ENCODE measurements at regions not wholly inside any gene's neighbourhood (a gene's known extent, or its start where the extent isn't known, plus 50 kb on each side); places are given as distances from the start of the nearest gene placed in this dataset.

DNA sequence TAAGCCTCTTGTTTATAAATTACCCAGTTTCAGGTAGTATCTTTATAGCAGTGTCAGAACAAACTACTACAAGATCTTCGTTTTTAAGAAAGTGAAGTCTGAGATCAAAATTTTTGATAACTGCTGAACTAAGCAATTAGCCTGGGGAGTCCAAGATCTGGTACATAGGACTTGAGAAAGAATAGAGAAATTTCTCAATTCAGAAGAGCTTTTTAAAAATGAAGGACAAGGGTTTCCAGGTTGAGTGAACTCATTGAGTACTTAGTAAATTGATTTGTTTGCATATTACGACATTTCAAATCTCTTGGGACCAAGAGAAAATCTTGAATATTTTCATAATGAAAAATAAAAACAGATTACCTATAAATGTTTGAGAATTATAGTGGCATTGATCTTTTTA lies 386.6 kb upstream of the THRB start:
- DNase-seq, result no peak

DNA sequence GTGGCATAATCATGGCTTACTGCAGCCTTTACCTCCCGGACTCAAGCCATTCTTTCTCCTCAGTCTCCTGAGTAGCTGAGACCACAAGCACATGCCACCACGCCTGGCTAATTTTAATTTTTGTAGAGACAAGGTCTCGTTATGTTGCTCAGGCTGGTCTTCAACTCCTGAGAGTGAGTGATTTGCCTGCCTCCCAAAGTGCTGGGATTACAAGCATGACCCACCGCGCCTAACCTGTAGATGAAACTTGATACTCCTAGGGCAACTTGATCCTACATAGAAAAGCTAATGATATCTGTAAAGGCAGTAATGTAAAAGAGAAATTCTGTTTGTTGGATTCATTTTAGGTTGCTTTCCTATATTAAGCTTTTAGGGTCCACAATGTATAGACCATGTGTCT lies 391.9 kb upstream of the THRB start:
- H3K27ac ChIP-seq, result no peak overlapping the region
- no peaks in the 10 kb centered on the region; the same call in 1 of the 2 replicates for H3K4me1 ChIP-seq
- DNase-seq, result peak in 1 of 2 experiments; percentile 11
- H3K27me3 ChIP-seq, result no peaks in the 10 kb centered on the region; the same call in 1 of the 2 replicates
- no peaks in the 10 kb centered on the region for H3K36me3 ChIP-seq
- H3K4me3 ChIP-seq, result no peak overlapping the region
- H3K9me3 ChIP-seq (replicated peaks), result no peaks in the 10 kb centered on the region

More for the DNA sequence above, 386.6 kb upstream of the THRB start:
- H3K36me3 ChIP-seq, result no peaks in the 10 kb centered on the region
- H3K27me3 ChIP-seq, result no peaks in the 10 kb centered on the region
- H3K4me3 ChIP-seq, result no peak overlapping the region
- no peak overlapping the region for H3K27ac ChIP-seq
- no peaks in the 10 kb centered on the region for H3K9me3 ChIP-seq (replicated peaks)
- no peaks in the 10 kb centered on the region for H3K4me1 ChIP-seq

DNA sequence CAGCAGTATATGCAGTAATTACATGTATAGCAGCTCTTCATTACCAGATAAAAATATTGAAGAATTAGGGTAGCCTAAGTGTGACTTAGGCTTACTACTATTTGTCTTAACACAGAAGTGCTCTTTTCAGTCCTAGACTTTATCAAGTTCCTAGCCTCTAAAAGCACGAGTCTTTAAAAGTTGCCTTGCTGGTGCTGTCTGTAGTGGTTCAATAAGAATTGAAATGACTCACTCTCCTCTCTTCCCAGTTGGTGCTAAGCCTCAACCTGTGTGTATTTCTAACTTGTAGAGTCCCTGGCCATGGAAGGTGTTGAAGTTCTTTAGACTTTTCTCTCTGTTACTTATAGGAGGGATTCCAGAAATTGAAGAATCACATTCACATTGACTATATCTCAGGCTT lies 395.4 kb upstream of the THRB start:
- Histone ChIP-seq H3K4me3 (no peak overlapping the region), H3K36me3 (no peaks in the 10 kb centered on the region)
- DNase-seq, result no peak

GRCh38 chr3:24899373-24899772 lies 404.7 kb upstream of the THRB start:
- Histone ChIP-seq H3K9me3 (replicated peaks) (no peaks in the 10 kb centered on the region), H3K27ac (no peak overlapping the region), H3K4me1 (no peaks in the 10 kb centered on the region), H3K36me3 (no peaks in the 10 kb centered on the region), H3K27me3 (no peaks in the 10 kb centered on the region), H3K4me3 (no peak overlapping the region)
- DNase-seq, result no peak

More for the DNA sequence above, 395.4 kb upstream of the THRB start:
- Histone ChIP-seq H3K9me3 (replicated peaks) (no peaks in the 10 kb centered on the region), H3K27ac (no peak overlapping the region), H3K27me3 (no peaks in the 10 kb centered on the region; the same call in 1 of the 2 replicates), H3K4me1 (no peaks in the 10 kb centered on the region; the same call in 1 of the 2 replicates)

GRCh38 chr3:24899901-24900603 lies 405.4 kb upstream of the THRB start:
- H3K9me3 ChIP-seq (replicated peaks), result no peaks in the 10 kb centered on the region
- no peaks in the 10 kb centered on the region for H3K36me3 ChIP-seq
- H3K27ac ChIP-seq, result no peak overlapping the region
- H3K4me3 ChIP-seq, result no peak overlapping the region
- H3K27me3 ChIP-seq, result no peaks in the 10 kb centered on the region
- no peaks in the 10 kb centered on the region for H3K4me1 ChIP-seq
- no peak for DNase-seq

GRCh38 chr3:24905266-24905665 lies 410.6 kb upstream of the THRB start:
- Histone ChIP-seq H3K36me3 (no peaks in the 10 kb centered on the region), H3K27me3 (no peaks in the 10 kb centered on the region), H3K4me1 (no peaks in the 10 kb centered on the region), H3K4me3 (no peak overlapping the region), H3K27ac (no peak overlapping the region), H3K9me3 (replicated peaks) (no peaks in the 10 kb centered on the region)
- no peak for DNase-seq

DNA sequence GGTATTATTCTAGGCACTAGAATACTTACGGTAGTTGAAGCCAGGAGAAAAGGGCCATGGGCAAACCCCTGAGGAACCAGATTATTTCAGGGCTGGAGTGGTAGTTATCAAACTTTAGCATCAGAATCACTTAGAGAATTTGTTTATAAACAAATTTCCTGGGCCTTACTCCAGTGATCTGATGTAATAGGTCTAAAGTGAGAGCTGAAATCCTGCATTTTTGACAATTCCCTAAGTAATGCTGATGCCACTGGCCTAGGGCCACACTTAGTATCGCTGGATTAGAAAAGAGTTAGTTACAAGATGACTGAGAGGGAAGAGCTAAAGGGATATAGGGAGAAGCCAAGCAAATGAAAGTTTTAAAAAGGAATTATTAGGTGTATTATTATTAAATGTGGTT lies 412.5 kb upstream of the THRB start:
- DNase-seq, result no peak
- Histone ChIP-seq H3K36me3 (no peaks in the 10 kb centered on the region), H3K27ac (no peak overlapping the region), H3K27me3 (no peaks in the 10 kb centered on the region), H3K4me1 (no peaks in the 10 kb centered on the region), H3K4me3 (no peak overlapping the region), H3K9me3 (replicated peaks) (no peaks in the 10 kb centered on the region)

GRCh38 chr3:24911076-24911475 lies 416.4 kb upstream of the THRB start:
- no peak overlapping the region for H3K27ac ChIP-seq
- H3K9me3 ChIP-seq (replicated peaks), result no peaks in the 10 kb centered on the region
- no peaks in the 10 kb centered on the region for H3K27me3 ChIP-seq
- H3K4me3 ChIP-seq, result no peak overlapping the region
- DNase-seq, result no peak
- H3K4me1 ChIP-seq, result no peaks in the 10 kb centered on the region
- no peaks in the 10 kb centered on the region for H3K36me3 ChIP-seq

DNA sequence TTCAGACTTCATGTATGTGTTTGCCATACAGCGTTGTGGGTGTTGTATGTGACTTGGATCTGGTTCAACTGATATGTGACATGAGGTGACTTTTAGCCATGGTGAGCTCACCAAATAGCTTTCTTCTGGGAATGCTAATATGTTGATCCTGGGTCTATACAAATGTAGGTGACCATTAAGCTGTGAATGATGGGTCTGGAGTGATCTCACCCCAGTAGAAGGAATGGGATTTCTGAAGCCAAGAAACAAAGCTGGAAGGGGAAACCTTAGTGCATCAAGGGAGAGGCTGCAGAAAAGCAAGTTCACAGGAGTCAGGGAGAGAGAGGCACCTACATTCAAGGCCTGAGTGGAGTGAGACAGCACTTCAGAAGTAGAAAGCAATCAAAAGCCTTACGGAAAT lies 421.0 kb upstream of the THRB start:
- Histone ChIP-seq H3K36me3 (no peaks in the 10 kb centered on the region), H3K9me3 (replicated peaks) (no peaks in the 10 kb centered on the region), H3K4me1 (no peaks in the 10 kb centered on the region), H3K27ac (no peak overlapping the region), H3K4me3 (no peak overlapping the region), H3K27me3 (no peaks in the 10 kb centered on the region)
- DNase-seq, result no peak

- H3K4me3 ChIP-seq, result no peak overlapping the region
- H3K27me3 ChIP-seq, result no peaks in the 10 kb centered on the region
- no peak for DNase-seq
- H3K4me1 ChIP-seq, result no peaks in the 10 kb centered on the region
- H3K9me3 ChIP-seq (replicated peaks), result no peaks in the 10 kb centered on the region
- no peak overlapping the region for H3K27ac ChIP-seq
- H3K36me3 ChIP-seq, result no peaks in the 10 kb centered on the region
These were observed 423.3 kb upstream of the THRB start for GRCh38 chr3:24917908-24918307.

DNA sequence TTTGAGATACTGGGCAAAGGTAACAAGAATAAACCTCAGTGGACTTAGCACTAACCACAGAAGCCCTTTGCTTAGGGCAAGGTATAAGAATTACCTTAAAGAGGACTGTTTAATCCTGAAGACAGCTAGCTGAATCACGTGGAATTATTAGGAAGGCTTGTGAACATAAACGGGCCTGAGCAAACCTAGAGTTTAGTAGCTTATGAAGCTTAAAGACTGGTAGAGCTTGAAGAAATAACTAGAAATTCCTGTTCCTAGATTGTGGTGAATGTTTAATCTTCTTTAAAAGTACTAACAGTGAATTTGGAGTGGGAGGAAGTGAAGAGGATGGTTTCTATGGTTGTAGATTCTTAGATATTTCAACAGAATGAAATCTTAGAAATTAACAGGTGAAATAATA lies 428.9 kb upstream of the THRB start:
- H3K4me3 ChIP-seq, result no peak overlapping the region
- no peak overlapping the region for H3K27ac ChIP-seq
- H3K27me3 ChIP-seq, result no peaks in the 10 kb centered on the region
- H3K36me3 ChIP-seq, result no peaks in the 10 kb centered on the region
- no peaks in the 10 kb centered on the region for H3K4me1 ChIP-seq
- no peaks in the 10 kb centered on the region for H3K9me3 ChIP-seq (replicated peaks)
- no peak for DNase-seq

GRCh38 chr3:24929521-24929920 lies 434.9 kb upstream of the THRB start:
- no peaks in the 10 kb centered on the region for H3K27me3 ChIP-seq
- peaks cover 17% of the 10 kb centered on the region for H3K4me1 ChIP-seq
- peak; percentile 49 to 66 for DNase-seq
- no peak overlapping the region for H3K4me3 ChIP-seq
- no peak overlapping the region for H3K27ac ChIP-seq
- no peaks in the 10 kb centered on the region for H3K36me3 ChIP-seq
- H3K9me3 ChIP-seq (replicated peaks), result no peaks in the 10 kb centered on the region

GRCh38 chr3:24933401-24933800 lies 438.8 kb upstream of the THRB start:
- Histone ChIP-seq H3K27me3 (no peaks in the 10 kb centered on the region), H3K27ac (peak overlapping the region; percentile 47), H3K36me3 (no peaks in the 10 kb centered on the region), H3K4me3 (no peak overlapping the region), H3K4me1 (peaks cover 17% of the 10 kb centered on the region), H3K9me3 (replicated peaks) (no peaks in the 10 kb centered on the region)
- DNase-seq, result peak; percentile 39 to 73

- peaks cover 10% of the 10 kb centered on the region; the same call in 1 of the 2 replicates for H3K4me1 ChIP-seq
- no peaks in the 10 kb centered on the region for H3K27me3 ChIP-seq
- H3K36me3 ChIP-seq, result no peaks in the 10 kb centered on the region
- H3K27ac ChIP-seq, result no peak overlapping the region
- no peak for DNase-seq
- H3K9me3 ChIP-seq (replicated peaks), result no peaks in the 10 kb centered on the region
- no peak overlapping the region for H3K4me3 ChIP-seq
These were observed 441.9 kb upstream of the THRB start for GRCh38 chr3:24936574-24936973.

DNA sequence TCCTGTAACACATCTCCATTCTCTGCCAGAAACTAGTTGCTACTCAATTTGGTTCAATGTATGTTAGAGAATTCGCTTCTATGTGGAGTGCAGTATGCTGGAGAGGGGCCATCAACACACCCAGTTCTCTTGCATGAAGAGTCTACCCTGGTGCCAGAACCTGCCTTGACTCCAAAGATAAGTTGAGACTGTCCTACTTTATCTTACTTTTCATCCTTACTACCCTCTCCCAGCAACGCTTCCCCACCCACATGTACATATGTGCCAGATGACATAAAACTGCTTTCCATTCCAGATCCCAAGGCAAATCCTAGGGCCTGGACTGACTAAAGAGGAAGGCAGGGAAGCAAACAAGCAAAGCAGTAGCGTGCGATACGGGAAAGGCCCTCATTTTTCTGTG lies 442.6 kb upstream of the THRB start:
- H3K4me1 ChIP-seq, result peaks cover 10% of the 10 kb centered on the region; the same call in 1 of the 2 replicates
- H3K36me3 ChIP-seq, result no peaks in the 10 kb centered on the region
- H3K4me3 ChIP-seq, result no peak overlapping the region
- no peaks in the 10 kb centered on the region for H3K9me3 ChIP-seq (replicated peaks)
- DNase-seq, result no peak
- no peaks in the 10 kb centered on the region for H3K27me3 ChIP-seq
- H3K27ac ChIP-seq, result no peak overlapping the region

- Histone ChIP-seq H3K4me3 (no peak overlapping the region), H3K36me3 (no peaks in the 10 kb centered on the region), H3K9me3 (replicated peaks) (no peaks in the 10 kb centered on the region), H3K27me3 (no peaks in the 10 kb centered on the region), H3K4me1 (peaks cover 10% of the 10 kb centered on the region; the same call in 1 of the 2 replicates), H3K27ac (no peak overlapping the region)
- DNase-seq, result no peak
These were observed 443.1 kb upstream of the THRB start for GRCh38 chr3:24937780-24938179.

Measured in SJCRH30 (cell line).